SW480 (cell line): ENCODE measurements at regions not wholly inside any gene's neighbourhood (a gene's known extent, or its start where the extent isn't known, plus 50 kb on each side); places are given as distances from the start of the nearest gene placed in this dataset.

Experiments used
- DNase-seq: peaks from one replicate; pipeline ENCODE4 v3.0.0-alpha.2; 2016; ENCODE audit warnings: low spot score

DNA sequence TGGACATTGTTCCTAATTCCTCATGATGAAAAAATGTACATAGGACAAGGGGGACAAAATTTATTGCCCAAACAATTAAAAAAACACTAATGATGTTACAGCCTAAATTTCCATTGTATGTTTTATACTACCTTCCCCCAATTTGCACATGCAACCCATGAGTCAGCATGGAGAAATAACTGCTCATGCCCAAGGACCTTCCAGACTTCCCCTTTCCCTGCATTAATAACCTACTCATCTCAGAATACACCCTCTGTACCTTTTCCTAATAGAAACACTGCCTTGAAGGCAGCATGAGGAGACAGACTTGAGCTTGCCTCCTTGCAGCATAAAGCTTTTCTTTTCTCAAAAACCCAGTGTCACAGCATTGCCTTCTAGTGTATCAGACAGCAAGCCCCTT lies 2402.8 kb downstream of the TP53TG3F start:
- DNase-seq = no peak

DNA sequence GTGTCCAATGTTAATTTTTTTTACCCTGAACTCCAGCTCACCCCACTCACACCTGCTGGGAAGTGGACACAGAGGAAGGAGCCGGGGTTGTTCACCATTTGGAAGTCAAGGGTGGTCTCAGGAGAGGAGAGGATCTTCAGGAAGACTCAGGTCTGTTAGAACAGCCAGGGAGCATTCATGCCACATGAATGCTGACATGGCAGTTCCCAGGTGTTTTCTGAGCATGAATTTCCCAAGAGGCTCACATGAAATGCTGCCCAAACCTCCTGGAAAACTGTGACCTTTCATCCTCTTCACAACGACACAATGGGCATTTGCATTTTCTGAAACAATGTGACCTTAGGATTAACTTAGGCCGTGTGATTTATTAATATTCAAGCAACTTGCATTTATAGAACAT lies 2409.2 kb downstream of the TP53TG3F start:
- DNase-seq = no peak

DNA sequence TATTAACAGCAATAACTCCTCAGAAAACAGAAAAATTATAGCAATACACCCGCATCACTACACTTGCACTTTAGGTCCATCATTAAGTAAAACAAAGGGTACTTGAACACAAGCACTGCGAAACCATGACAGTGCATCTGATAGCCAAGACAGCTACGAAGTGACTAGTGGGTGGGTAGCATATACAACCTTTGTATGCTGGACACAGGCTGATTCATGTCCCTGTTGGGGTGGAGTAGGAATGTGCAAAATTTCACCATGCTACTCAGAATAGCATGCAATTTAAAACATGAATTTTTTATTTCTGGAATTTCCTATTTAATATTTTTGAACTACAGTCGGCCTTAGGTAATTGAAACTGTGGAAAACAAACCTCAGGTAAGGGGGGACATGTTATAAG lies 2414.1 kb downstream of the TP53TG3F start:
- DNase-seq = no peak

DNA sequence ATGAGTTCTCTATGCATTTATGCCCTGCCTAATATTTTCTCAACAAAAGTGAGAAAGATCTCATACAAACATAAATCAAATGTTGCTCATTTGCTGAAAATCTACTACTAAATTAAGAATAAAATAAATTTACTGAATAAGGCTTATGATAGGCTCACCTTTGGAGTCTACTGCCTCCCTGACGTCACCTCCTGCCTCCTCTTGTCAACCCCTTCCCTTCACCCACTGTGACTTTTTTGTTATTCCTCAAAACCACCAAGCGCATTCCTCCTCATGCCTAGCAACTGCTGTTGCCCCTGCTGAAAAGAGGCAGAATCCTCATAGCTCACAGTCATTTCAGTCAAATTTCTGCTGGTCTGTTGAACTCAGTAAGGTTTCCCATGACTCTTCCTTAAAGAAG lies 2422.2 kb downstream of the TP53TG3F start:
- no peak for DNase-seq

DNA sequence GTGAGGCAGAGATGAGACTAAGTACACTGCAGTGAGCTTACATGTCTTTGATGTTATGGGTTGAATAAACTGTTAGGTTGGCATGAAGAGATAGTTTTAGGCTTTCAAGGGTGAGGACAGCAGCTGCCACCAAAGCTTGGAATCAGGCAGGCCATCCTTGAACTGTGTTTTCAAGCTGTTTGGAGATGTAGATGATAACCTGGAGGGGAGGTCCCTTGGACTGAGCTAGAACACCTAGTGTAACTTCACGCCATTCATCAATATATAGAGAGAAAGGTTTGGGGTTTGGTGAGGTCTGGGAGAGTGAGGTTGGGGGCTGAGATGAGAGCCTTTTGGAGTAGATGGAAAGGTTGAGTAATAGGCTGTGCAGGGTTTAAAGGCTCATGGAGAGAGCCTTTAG lies 2447.0 kb downstream of the TP53TG3F start:
- DNase-seq = no peak

DNA sequence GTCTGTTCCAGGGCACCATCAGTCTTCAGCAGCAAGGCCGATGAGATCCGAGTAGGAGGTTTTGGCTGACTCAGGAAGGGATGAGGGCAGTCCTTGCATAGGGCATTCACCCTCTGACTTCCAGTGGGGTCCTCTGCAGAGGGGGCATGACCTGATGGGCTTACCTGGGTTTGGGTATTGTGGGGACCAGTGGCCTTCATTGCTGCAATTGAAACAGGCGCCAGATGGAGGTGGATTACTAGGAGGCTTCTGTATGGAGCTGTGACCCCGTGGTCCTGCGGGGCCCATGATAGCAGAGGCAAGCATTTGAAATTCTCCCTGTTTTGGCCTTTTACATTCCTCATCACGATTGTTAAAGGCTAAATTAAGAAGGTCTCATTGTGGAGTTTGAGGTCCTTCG lies 2448.7 kb downstream of the TP53TG3F start:
- no peak for DNase-seq

DNA sequence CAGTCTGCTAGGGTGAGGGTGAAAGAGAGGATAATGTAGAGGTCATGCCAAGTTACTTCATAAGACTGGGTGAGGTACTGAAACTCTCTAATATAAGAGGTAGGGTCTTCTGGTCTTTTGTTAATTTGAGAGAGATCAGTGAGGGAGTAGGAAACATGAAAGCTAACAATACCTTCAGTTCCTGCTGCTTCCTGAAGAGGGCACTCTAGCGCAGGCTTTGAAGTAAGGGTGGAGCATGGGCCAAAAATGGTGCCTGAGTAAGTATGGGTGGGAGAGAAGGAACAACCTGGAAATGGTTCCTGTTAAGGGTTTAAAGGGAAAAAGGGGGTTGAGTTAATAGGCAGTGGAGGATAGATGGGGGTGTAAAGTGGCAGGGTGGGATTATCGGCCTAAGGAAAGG lies 2449.5 kb downstream of the TP53TG3F start:
- DNase-seq = no peak

DNA sequence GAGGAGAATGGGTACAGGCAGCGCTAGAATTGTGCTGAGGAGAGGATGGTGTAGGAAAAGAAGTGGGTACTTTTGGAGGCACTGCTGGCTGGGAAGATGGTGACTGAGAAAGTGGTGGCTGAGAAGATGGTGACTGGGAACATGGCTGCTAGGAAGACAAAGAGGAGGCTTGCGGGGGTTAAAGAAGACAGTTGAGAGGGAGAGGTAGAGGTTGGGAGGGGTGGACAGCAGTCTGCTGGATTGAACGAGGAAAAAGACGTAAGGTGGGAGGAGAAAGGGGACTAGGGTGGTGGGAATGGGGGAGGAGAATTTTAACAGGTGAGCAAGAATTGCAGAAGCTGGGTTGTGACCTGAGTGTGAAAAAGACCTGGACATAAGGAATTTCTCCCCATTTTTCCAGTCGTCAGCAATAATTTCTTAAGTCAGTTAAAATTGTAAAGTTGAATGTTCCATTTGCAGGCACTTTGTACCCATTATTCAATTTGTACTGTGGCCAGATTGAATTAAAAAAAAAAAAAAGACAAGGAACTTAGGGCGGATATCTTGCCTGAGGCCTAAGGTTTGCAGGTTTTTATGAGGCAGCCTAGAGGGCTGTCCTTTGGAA lies 2450.0 kb downstream of the TP53TG3F start:
- DNase-seq = no peak

DNA sequence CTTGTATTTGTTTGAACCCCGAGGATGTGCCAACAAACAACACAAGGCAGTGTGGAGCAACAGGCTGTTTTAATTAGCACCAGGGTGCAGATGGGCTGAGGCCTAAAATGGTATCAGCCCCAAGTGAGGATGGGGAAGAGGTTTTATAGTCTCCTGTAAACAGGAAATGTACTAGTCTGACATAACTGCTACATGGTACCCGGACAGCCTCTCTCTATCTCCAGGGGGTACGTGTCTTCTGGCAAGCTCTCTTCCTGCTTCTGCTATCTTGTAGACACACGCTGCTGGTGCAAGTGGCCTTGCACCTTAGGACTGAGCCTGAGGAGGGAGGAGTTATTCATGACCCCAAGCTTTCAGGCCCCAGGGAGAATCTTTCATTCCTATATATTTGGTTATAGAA lies 2451.0 kb downstream of the TP53TG3F start:
- DNase-seq = no peak

DNA sequence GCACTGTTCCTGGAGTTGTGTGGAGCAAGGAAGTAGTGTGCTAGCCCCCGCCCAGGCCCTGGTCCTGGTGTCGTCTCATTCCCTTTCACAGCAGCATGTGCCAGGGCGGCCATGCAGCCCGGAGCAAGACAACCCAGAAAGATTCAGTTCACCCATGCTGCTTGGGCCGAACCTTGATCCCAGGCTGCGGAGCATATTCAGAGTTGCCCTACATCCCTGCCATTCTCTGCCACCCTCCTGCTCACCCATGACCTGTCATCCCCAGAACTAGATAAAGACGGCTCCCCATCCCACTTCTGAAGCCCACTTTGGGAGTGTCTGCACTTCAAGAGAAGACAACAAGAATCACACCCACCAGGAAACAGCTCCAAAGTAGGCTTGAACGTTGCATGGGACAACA lies 2452.5 kb downstream of the TP53TG3F start:
- no peak for DNase-seq

DNA sequence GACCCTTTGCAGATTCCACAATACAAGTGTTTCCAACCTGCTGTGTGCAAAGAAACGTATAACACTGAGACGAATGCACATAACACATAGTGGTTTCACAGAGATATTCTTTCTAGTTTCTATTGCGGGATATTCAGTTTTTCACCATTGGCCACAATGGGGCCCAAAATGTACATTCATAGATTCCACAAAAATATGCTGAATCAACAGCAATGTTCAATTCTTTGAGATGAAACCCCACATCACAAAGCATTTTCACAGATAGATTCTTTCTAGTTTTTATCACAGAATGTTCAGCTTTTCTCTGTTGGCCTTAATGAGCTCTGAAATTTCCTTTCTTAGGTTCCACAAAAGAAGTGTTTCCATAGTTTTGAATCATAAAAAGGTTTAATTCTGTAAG lies 2472.3 kb downstream of the TP53TG3F start:
- DNase-seq = no peak
